HG03066 (cell line): ENCODE measurements at regions not wholly inside any gene's neighbourhood (a gene's known extent, or its start where the extent isn't known, plus 50 kb on each side); places are given as distances from the start of the nearest gene placed in this dataset.
"Not testable (repeated sequence)": the region's sequence is repeated elsewhere in the genome, so short reads cannot be mapped to it uniquely, and the experiment has no call there.

Source experiments
- ATAC-seq: cut with Tn5 transposase; IDR thresholded peaks from one replicate; pipeline ENCODE4 v1.9.1; 2021; ENCODE audit warnings: low read depth; ENCODE audit not compliant: unreplicated experiment

- ATAC-seq = not testable (repeated sequence)
Observed at GRCh38 chr6:78758297-78758798, 109.0 kb upstream of the IRAK1BP1 start.

- ATAC-seq = no peak
Observed at GRCh38 chr6:78768271-78768670, 99.1 kb upstream of the IRAK1BP1 start.

- no peak for ATAC-seq
Observed at GRCh38 chr6:78770765-78771164, 96.6 kb upstream of the IRAK1BP1 start.

GRCh38 chr6:78771586-78771985, 95.8 kb upstream of the IRAK1BP1 start:
- no peak for ATAC-seq

GRCh38 chr6:78781001-78781400, 86.3 kb upstream of the IRAK1BP1 start:
- no peak for ATAC-seq

- not testable (repeated sequence) for ATAC-seq
Observed at GRCh38 chr6:78783366-78783765, 84.0 kb upstream of the IRAK1BP1 start.

GRCh38 chr6:78797270-78797669, 70.1 kb upstream of the IRAK1BP1 start:
- no peak for ATAC-seq

GRCh38 chr6:78799682-78800081, 67.7 kb upstream of the IRAK1BP1 start:
- no peak for ATAC-seq

GRCh38 chr6:78806792-78807191, 60.6 kb upstream of the IRAK1BP1 start:
- not testable (repeated sequence) for ATAC-seq

- ATAC-seq = not testable (repeated sequence)
Observed at GRCh38 chr6:78807655-78808355, 59.5 kb upstream of the IRAK1BP1 start.

- no peak for ATAC-seq
Observed at GRCh38 chr6:78808356-78808891, 58.9 kb upstream of the IRAK1BP1 start.

GRCh38 chr6:78808933-78809332, 58.4 kb upstream of the IRAK1BP1 start:
- ATAC-seq = no peak

GRCh38 chr6:78810146-78810545, 57.2 kb upstream of the IRAK1BP1 start:
- no peak for ATAC-seq

- ATAC-seq = no peak
Observed at GRCh38 chr6:78810698-78811097, 56.7 kb upstream of the IRAK1BP1 start.
